ENCODE measurements at regions not wholly inside any gene's neighbourhood (a gene's known extent, or its start where the extent isn't known, plus 50 kb on each side); places are given as distances from the start of the nearest gene placed in this dataset.
A peak's percentile ranks its signal among the peaks of the same experiment; 100 is the strongest.

GRCh38 chr1:181255270-181255929, 166.9 kb downstream of the IER5 start:
- peaks cover 11% of the 10 kb centered on the region for H3K4me1 Mint-ChIP-seq
- no peak for TF ChIP-seq CTCF (conservative IDR thresholded peaks at IDR 0.05)
- H3K27ac Mint-ChIP-seq: no peak overlapping the region
- peaks cover 14% of the 10 kb centered on the region for H3K27me3 Mint-ChIP-seq (ENCODE audit: insufficient read depth)
- 88 to 94% methylated on average over 2 of the region's 2 CpGs for WGBS, 2 experiments (ENCODE audit: insufficient coverage in 1 of 2, insufficient read length in 1 of 2)
- peak overlapping the region; percentile 18 for H3K4me3 ChIP-seq (ENCODE audit: low read length)
- H3K9me3 Mint-ChIP-seq: peaks cover 31% of the 10 kb centered on the region
- no peak overlapping the region for H3K9ac ChIP-seq (ENCODE audit: extremely low read depth, low read length, poor library complexity, severe bottlenecking)
- no peak overlapping the region for H3K4me3 Mint-ChIP-seq
- no peak for DNase-seq
- peaks cover 3% of the 10 kb centered on the region for H3K36me3 Mint-ChIP-seq (ENCODE audit: low read depth)
- H3K27ac ChIP-seq (ENCODE audit: low read depth, low read length): no peak overlapping the region
- peaks cover 23% of the 10 kb centered on the region for H3K9me3 ChIP-seq (ENCODE audit: control insufficient read depth, low read length)
- no peaks in the 10 kb centered on the region for H3K36me3 ChIP-seq (ENCODE audit: control insufficient read depth, insufficient read depth, low read length)
- no peaks in the 10 kb centered on the region for H3K4me1 ChIP-seq (ENCODE audit: control insufficient read depth, insufficient read depth, low read length)
- peaks cover 7% of the 10 kb centered on the region for H3K27me3 ChIP-seq (ENCODE audit: control insufficient read depth, insufficient read depth, low read length, poor library complexity, severe bottlenecking)

DNA sequence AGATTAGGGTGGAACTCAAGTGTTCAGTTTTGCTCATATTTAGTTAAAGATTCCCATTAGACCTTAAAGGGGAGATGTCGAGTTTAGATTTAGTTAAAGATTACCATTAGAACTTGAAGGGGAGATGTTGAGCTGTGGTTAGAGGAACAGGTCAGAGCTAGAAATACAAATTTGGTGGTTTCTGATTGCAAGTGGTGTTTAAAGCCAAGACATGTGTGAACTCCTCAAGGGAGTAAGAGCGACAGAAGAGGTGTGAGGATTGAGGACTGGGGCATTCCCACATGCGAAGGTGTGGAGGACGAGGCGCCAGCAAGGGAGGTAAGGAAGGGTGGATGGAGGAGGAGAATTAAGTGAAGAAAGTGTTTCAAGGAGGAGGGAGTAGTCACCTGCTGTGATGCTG, 168.6 kb downstream of the IER5 start:
- no peak for DNase-seq
- no peak overlapping the region for H3K9ac ChIP-seq (ENCODE audit: extremely low read depth, low read length, poor library complexity, severe bottlenecking)
- peaks cover 20% of the 10 kb centered on the region for H3K27me3 Mint-ChIP-seq (ENCODE audit: insufficient read depth)
- peaks cover 3% of the 10 kb centered on the region for H3K4me1 Mint-ChIP-seq
- peaks cover 3% of the 10 kb centered on the region for H3K36me3 Mint-ChIP-seq (ENCODE audit: low read depth)
- H3K27ac ChIP-seq (ENCODE audit: low read depth, low read length): no peak overlapping the region
- H3K9me3 Mint-ChIP-seq: peaks cover 31% of the 10 kb centered on the region
- H3K27ac Mint-ChIP-seq: no peak overlapping the region
- no peaks in the 10 kb centered on the region for H3K36me3 ChIP-seq (ENCODE audit: control insufficient read depth, insufficient read depth, low read length)
- no peak for TF ChIP-seq CTCF (conservative IDR thresholded peaks at IDR 0.05)
- no peaks in the 10 kb centered on the region for H3K4me1 ChIP-seq (ENCODE audit: control insufficient read depth, insufficient read depth, low read length)
- peaks cover 7% of the 10 kb centered on the region for H3K27me3 ChIP-seq (ENCODE audit: control insufficient read depth, insufficient read depth, low read length, poor library complexity, severe bottlenecking)
- peaks cover 23% of the 10 kb centered on the region for H3K9me3 ChIP-seq (ENCODE audit: control insufficient read depth, low read length)
- no peak overlapping the region for H3K4me3 Mint-ChIP-seq
- 91 to 98% methylated on average over 4 to 5 of the region's 5 CpGs for WGBS, 2 experiments (ENCODE audit: insufficient coverage in 1 of 2, insufficient read length in 1 of 2)
- no peak overlapping the region for H3K4me3 ChIP-seq (ENCODE audit: low read length)

DNA sequence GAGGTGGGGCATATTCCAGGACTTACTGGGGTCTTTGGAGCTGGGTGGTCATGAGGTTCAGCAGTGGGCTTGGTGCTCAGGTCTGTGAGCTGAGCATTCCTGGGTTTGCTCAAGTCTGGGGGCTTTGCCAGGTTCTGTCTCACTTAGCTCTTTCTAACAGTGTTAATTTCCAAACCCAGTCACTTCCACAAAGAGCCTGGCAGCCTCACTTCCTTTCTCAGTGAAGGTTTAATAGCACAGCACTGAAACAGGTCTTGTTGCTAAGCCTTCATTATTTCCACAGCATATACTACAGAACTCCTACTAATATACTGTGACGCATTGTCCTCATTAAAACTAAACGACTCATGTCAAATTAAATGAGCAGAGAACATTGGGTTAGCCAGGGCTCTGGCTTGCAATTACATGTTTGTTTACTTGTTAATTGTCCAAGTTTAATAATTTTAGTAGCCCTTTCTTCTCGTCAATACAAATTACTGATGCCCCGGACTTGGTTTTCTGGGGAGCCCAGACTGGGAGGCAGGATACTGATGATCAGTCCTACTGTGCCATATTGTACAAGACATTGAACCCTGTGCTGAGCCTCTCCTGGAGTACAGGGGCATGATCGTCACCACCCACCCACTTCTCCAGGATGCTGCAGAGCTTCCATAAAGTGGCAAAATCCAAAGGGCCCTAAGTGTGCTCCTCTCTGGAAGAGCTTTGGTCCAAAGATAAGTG, 170.7 kb downstream of the IER5 start:
- Histone ChIP-seq H3K4me3 (ENCODE audit: low read length) (no peak overlapping the region), H3K9me3 (ENCODE audit: control insufficient read depth, low read length) (peaks cover 16% of the 10 kb centered on the region), H3K27ac (ENCODE audit: low read depth, low read length) (no peak overlapping the region), H3K9ac (ENCODE audit: extremely low read depth, low read length, poor library complexity, severe bottlenecking) (no peak overlapping the region), H3K27me3 (ENCODE audit: control insufficient read depth, insufficient read depth, low read length, poor library complexity, severe bottlenecking) (peaks cover 7% of the 10 kb centered on the region), H3K36me3 (ENCODE audit: control insufficient read depth, insufficient read depth, low read length) (no peaks in the 10 kb centered on the region), H3K4me1 (ENCODE audit: control insufficient read depth, insufficient read depth, low read length) (no peaks in the 10 kb centered on the region)
- peaks cover 29% of the 10 kb centered on the region for H3K27me3 Mint-ChIP-seq (ENCODE audit: insufficient read depth)
- H3K27ac Mint-ChIP-seq: no peak overlapping the region
- no peak for DNase-seq
- peaks cover 3% of the 10 kb centered on the region for H3K36me3 Mint-ChIP-seq (ENCODE audit: low read depth)
- no peaks in the 10 kb centered on the region for H3K4me1 Mint-ChIP-seq
- WGBS, 2 experiments (ENCODE audit: insufficient coverage in 1 of 2, insufficient read length in 1 of 2): 74 to 96% methylated on average over 3 to 5 of the region's 5 CpGs
- no peak overlapping the region for H3K4me3 Mint-ChIP-seq
- H3K9me3 Mint-ChIP-seq: peaks cover 22% of the 10 kb centered on the region
- no peak for TF ChIP-seq CTCF (conservative IDR thresholded peaks at IDR 0.05)

Measured in endodermal cell (in vitro differentiated cells).